Heart left ventricle (tissue), 13 donors: ENCODE measurements at regions not wholly inside any gene's neighbourhood (a gene's known extent, or its start where the extent isn't known, plus 50 kb on each side); places are given as distances from the start of the nearest gene placed in this dataset.

Experiments
- POLR2A ChIP-seq, 2 donors: fragments of 450-650 bp; IDR thresholded peaks; one replicate each; pipeline ENCODE4 v1.6.1; 2017; ENCODE audit warnings: antibody characterized with exemption in 2 of 2, mild to moderate bottlenecking in 2 of 2, moderate library complexity in 2 of 2
- TF ChIP-seq, protein P1 (sequence below), 12 donors: fragments of 200-600 bp; sonication (generic) in 4 of 12; IDR thresholded peaks; one replicate each; pipeline versions ENCODE4 v1.5.0 to v1.8.0; 2018 to 2022; ENCODE audit warnings: antibody characterized with exemption in 12 of 12, mild to moderate bottlenecking in 5 of 12
- donor health status: ischemic (EF 13 %, LVEDD 7.1; RV severe dilation, severe dysfunction).
- donor health status: DM: no; HTN: yes; CAD: no.
- donor health status: DM: no; HTN: no; CAD: no.
- donor health status: ischemic (EF 25% LVEDD 6.9; RV normal size, moderate dysfunction).
- donor health status: ischemic (EF 25% LVEDD 5.7; RV mildly dilated, moderate dysfunction).
- donor health status: ischemic (EF 35%, LVEDD 5.7; RV mildly dilated, moderate dysfunction).
- donor health status: nonischemic (EF 11% LVEDD 7.7; RV severe dilation, severe dysfunction).
- donor health status: DM: yes; HTN: yes; CAD: no.
- donor health status: PGD.
- donor health status: ischemic (EF 29% LVEDD 5.4; RV normal size, mild dysfunction).
- donor health status: nonischemic (EF 23%, LVEDD 6.1; RV moderate dilation, normal function).

DNA sequence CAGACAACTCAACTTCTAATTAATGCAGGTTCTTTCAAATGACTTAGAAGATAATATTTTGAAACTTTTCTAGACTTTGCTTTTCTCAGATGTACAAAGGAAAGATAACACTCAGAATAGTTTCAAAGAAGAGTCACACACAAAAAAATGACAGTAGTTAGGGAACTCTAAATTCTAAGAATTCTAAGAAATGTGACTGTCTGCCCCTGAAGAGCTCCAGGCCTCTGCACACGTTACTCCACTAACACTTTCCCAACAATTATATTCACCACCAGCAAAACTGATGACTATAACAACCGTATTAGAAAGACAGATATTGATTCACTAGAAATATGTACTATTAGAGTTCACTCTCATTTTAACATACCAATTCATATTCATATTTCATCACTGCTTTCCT lies 133.3 kb upstream of the SMLR1 start:
- TF ChIP-seq, protein P1, sequence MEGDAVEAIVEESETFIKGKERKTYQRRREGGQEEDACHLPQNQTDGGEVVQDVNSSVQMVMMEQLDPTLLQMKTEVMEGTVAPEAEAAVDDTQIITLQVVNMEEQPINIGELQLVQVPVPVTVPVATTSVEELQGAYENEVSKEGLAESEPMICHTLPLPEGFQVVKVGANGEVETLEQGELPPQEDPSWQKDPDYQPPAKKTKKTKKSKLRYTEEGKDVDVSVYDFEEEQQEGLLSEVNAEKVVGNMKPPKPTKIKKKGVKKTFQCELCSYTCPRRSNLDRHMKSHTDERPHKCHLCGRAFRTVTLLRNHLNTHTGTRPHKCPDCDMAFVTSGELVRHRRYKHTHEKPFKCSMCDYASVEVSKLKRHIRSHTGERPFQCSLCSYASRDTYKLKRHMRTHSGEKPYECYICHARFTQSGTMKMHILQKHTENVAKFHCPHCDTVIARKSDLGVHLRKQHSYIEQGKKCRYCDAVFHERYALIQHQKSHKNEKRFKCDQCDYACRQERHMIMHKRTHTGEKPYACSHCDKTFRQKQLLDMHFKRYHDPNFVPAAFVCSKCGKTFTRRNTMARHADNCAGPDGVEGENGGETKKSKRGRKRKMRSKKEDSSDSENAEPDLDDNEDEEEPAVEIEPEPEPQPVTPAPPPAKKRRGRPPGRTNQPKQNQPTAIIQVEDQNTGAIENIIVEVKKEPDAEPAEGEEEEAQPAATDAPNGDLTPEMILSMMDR (IDR thresholded peaks at IDR 0.05): no peak
- no peak for TF ChIP-seq POLR2A (IDR thresholded peaks at IDR 0.05)
